K562 (cell line): ENCODE measurements at regions not wholly inside any gene's neighbourhood (a gene's known extent, or its start where the extent isn't known, plus 50 kb on each side); places are given as distances from the start of the nearest gene placed in this dataset.

Source experiments
- ATAC-seq: fragments of 200-7000 bp; cut with Tn5 transposase; 3 replicates; pipeline ENCODE4 v1.9.1; 2020; ENCODE audit warnings: moderate library complexity
- BruUV-seq: library from RNA; stranded (reverse); fragments of 400-500 nt; replicated peaks from 2 replicates; lab custom pipeline; 2021; lab: Mats Ljungman, UMichigan
- CTCF ChIA-PET: fragments of 300-600 bp; formaldehyde crosslinking; extraction: SDS; loops from one replicate; lab custom pipeline; 2021; ENCODE audit warnings: low intra/inter-chr PET ratio; lab: Yijun Ruan, JAX
- POLR2A ChIA-PET: fragments of 300-600, 350-650 bp; sonication (Branson Sonifier 250); formaldehyde crosslinking; extraction: SDS; loops from one replicate; lab custom pipeline; 2021; ENCODE audit warnings: antibody characterized with exemption, inconsistent platforms; lab: Yijun Ruan, JAX
- DNase-seq, 4 experiments: peaks; one replicate each; pipeline versions ENCODE4 v3.0.0 to v3.0.0-alpha.2; 2011 to 2018; ENCODE audit warnings: low spot score in 3 of 4, mixed read lengths in 3 of 4; ENCODE audit errors: extremely low read depth in 1 of 4
- FAIRE-seq: peaks from 2 replicates; lab custom pipeline; 2011; peaks lifted over from hg19 to GRCh38; lab: Jason Lieb, UNC
- H2AFZ ChIP-seq: 2 replicates; pipeline ENCODE4 v1.6.0; 2011; ENCODE audit warnings: low read depth, low read length, control low read depth, inconsistent platforms
- H3K27ac ChIP-seq: fragments of 200-600 bp; 3 replicates; pipeline ENCODE4 v1.8.0; 2011; ENCODE audit warnings: low read depth, mild to moderate bottlenecking, control low read depth, inconsistent platforms, low read length, moderate library complexity, mixed read lengths; ENCODE audit errors: extremely low read depth
- H3K27me3 ChIP-seq, 2 experiments: fragments of 300-600 bp in 1 of 2; 2 replicates in 1 of 2; 3 replicates in 1 of 2; pipeline versions ENCODE4 v1.6.0 to v1.8.0; 2011; ENCODE audit warnings: inconsistent platforms in 2 of 2, low read length in 2 of 2, mild to moderate bottlenecking in 1 of 2, mixed read lengths in 1 of 2, moderate library complexity in 1 of 2; ENCODE audit not compliant: control insufficient read depth in 2 of 2, insufficient read depth in 2 of 2
- H3K36me3 ChIP-seq: fragments of 300-600 bp; 3 replicates; pipeline ENCODE4 v1.8.0; 2011; ENCODE audit warnings: mild to moderate bottlenecking, low read length, inconsistent platforms; ENCODE audit not compliant: control insufficient read depth, insufficient read depth
- H3K4me1 ChIP-seq, 2 experiments: fragments of 200-600 bp in 1 of 2; replicated peaks in 1 of 2; 2 replicates in 1 of 2; 3 replicates in 1 of 2; pipeline versions ENCODE4 v1.5.1 to v1.8.0; 2011; ENCODE audit warnings: inconsistent platforms in 2 of 2, low read length in 2 of 2, mild to moderate bottlenecking in 1 of 2, mixed read lengths in 1 of 2, moderate library complexity in 1 of 2; ENCODE audit not compliant: control insufficient read depth in 2 of 2, insufficient read depth in 2 of 2
- H3K4me2 ChIP-seq: 2 replicates; pipeline ENCODE4 v1.6.1; 2011; ENCODE audit warnings: low read length, control low read depth, inconsistent platforms, mixed read lengths; ENCODE audit not compliant: insufficient read depth
- H3K4me3 ChIP-seq: fragments of 200-600 bp; sonication (generic), shearing (Covaris generic); 2 replicates; pipeline ENCODE4 v1.5.1; 2016; ENCODE audit warnings: control low read depth, inconsistent platforms
- H3K79me2 ChIP-seq: fragments of 200-600 bp; 3 replicates; pipeline ENCODE4 v1.8.0; 2011; ENCODE audit warnings: low read length, inconsistent platforms; ENCODE audit not compliant: control insufficient read depth, insufficient read depth
- H3K9ac ChIP-seq, 2 experiments: 2 replicates each; pipeline versions ENCODE4 v1.6.0 to v1.6.1; 2011; ENCODE audit warnings: low read depth in 2 of 2, low read length in 2 of 2, control low read depth in 1 of 2, inconsistent platforms in 1 of 2, mild to moderate bottlenecking in 1 of 2, mixed read lengths in 1 of 2; ENCODE audit not compliant: insufficient read depth in 1 of 2
- H3K9me1 ChIP-seq: one replicate; pipeline ENCODE4 v1.6.0; 2011; ENCODE audit warnings: inconsistent platforms, mild to moderate bottlenecking, low read length, moderate library complexity; ENCODE audit not compliant: control insufficient read depth, insufficient read depth
- H3K9me3 ChIP-seq: replicated peaks from 2 replicates; pipeline ENCODE4 v1.5.1; 2011; ENCODE audit warnings: low read depth, low read length, inconsistent platforms; ENCODE audit not compliant: control insufficient read depth, insufficient read depth
- H4K20me1 ChIP-seq: replicated peaks from 2 replicates; pipeline ENCODE4 v1.6.1; 2011; ENCODE audit warnings: low read length, inconsistent platforms, mixed read lengths; ENCODE audit not compliant: control insufficient read depth, insufficient read depth
- FOSL1 ChIP-seq: fragments of 200-800 bp; sonication (Bioruptor generic); conservative IDR thresholded peaks from 2 replicates; pipeline ENCODE4 v1.6.1; 2016; ENCODE audit warnings: missing genetic modification characterization, missing compliant biosample characterization
- HDAC6 ChIP-seq: IDR thresholded peaks from 2 replicates; pipeline ENCODE4 v1.6.1; 2012; ENCODE audit warnings: low read depth, mild to moderate bottlenecking, control low read depth, inconsistent platforms, low read length, moderate library complexity
- HNRNPH1 ChIP-seq: fragments of 200-400 bp; formaldehyde crosslinking; optimal IDR thresholded peaks from 2 replicates; pipeline ENCODE3; 2017; ENCODE audit warnings: low read depth, mild to moderate bottlenecking, low read length, moderate library complexity
- HNRNPL ChIP-seq: fragments of 200-400 bp; formaldehyde crosslinking; IDR thresholded peaks from 2 replicates; pipeline ENCODE4 v1.6.1; 2017; ENCODE audit warnings: low read depth, mild to moderate bottlenecking, low read length
- HOXB6 ChIP-seq: fragments of 250-450 bp; sonication (Bioruptor Pico); IDR thresholded peaks from 2 replicates; pipeline ENCODE4 v1.5.1; 2022; ENCODE audit warnings: mild to moderate bottlenecking, borderline replicate concordance
- POLR3G ChIP-seq: IDR thresholded peaks from 2 replicates; pipeline ENCODE4 v1.6.1; 2011; ENCODE audit not compliant: insufficient read length, insufficient replicate concordance; ENCODE audit errors: extremely low read depth
- TAF1 ChIP-seq: IDR thresholded peaks from 2 replicates; pipeline ENCODE4 v1.6.1; 2011; ENCODE audit warnings: mild to moderate bottlenecking, low read length, moderate library complexity; ENCODE audit not compliant: insufficient read depth, control insufficient read depth, severe bottlenecking; ENCODE audit errors: extremely low read depth
- TAF9B ChIP-seq: fragments of 450-650 bp; IDR thresholded peaks from 2 replicates; pipeline ENCODE4 v1.6.1; 2018; ENCODE audit warnings: mild to moderate bottlenecking; ENCODE audit not compliant: partially characterized antibody
- TARDBP ChIP-seq: fragments of 450-650 bp; IDR thresholded peaks from 2 replicates; pipeline ENCODE4 v1.6.1; 2016
- TGIF2 ChIP-seq: sonication (generic); formaldehyde crosslinking; IDR thresholded peaks from 2 replicates; pipeline ENCODE4 v1.8.1; 2022; ENCODE audit warnings: mild to moderate bottlenecking, missing genetic modification reagents, moderate library complexity
- WGBS: fragments of 100-300 bp; shearing (Covaris generic); methylation state at CpG from one replicate; pipeline ENCODE4 v1.1.6; 2016; ENCODE audit warnings: low coverage, mixed read lengths; ENCODE audit not compliant: insufficient coverage; ENCODE audit errors: missing lambda C conversion rate; 5-methylcytosine and 5-hydroxymethylcytosine counted together
- in situ Hi-C: fragments of 300-500 bp; cut with MboI; formaldehyde crosslinking; loops from 4 replicates; pipeline ENCODE4 v1.15.0; 2018; ENCODE audit warnings: inconsistent platforms, mixed read lengths
- intact Hi-C: fragments of 100-400 bp; cut with micrococcal nuclease; formaldehyde crosslinking; loops from 2 replicates; pipeline ENCODE4 v1.14.2; 2022
- TF ChIP-seq, protein P1 (sequence below): sonication (generic); formaldehyde crosslinking; IDR thresholded peaks from 2 replicates; pipeline ENCODE4 v1.8.0; 2023; ENCODE audit warnings: mild to moderate bottlenecking, missing genetic modification reagents
- TF ChIP-seq, protein P2 (sequence below): fragments of 250-450 bp; sonication (Bioruptor Pico); IDR thresholded peaks from 2 replicates; pipeline ENCODE4 v1.5.0; 2022; ENCODE audit warnings: mild to moderate bottlenecking

DNA sequence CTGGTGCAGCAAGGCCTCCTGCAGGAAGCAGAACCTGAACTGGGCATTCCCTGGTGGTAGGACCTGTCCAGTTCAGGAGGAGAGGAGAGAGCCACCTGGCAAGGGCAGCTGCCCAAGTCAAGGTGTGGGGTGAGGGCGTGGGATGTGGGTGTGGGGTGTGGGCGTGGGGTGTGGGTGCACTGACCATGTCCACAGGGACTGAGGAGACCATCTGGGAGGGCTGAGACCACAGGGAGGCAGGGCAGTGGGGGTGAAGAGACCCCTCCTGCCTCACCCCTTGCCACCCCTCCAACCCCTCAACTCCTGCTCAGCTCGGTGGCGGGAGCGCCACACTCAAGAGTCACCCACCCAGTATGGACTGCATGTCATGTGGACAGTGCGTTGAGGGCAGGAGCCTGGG lies 117.9 kb downstream of the CPZ start:
- H3K27ac ChIP-seq = no peak overlapping the region
- TF ChIP-seq TARDBP (no peak), HDAC6 (no peak), TAF9B (no peak), HNRNPL (no peak)
- 0% methylated on average over 6 of the region's 6 CpGs for WGBS

DNA sequence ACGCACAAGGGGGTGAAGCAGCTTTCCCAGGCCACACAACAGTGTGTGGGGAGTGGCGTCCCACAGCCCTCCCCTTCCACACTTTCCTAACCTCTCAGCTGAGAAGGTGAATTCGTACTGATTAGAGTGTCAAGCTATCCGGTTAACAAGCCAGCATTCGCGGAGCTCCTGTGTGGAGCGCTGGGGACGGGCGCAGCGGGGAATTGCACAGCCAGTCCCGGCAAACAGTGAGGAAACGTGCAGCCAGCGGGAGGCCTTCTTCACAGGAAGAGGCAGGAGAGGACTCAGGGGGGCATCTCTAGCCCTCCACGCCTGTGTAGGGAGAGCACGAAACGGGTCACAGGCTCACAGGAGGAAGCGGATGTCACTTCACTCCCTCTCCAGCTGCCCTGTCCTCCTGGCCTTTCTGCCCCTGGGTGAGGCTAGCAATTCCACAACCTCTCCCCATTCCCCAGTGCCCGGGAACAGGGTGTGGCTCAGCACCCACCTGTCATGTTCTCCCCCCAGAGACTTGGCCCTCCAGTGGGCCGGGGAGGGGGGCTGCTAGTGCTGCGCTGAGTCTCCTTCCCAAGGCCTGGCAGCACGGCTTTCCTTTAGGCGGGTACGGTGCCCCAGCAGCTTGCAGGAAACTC lies 117.3 kb downstream of the CPZ start:
- BruUV-seq = no TSS peak
- intact Hi-C loops = no loop called here
- Histone ChIP-seq H3K4me2 (no peak overlapping the region), H3K27ac (no peak overlapping the region), H3K36me3 (no peaks in the 10 kb centered on the region), H4K20me1 (no peaks in the 10 kb centered on the region), H3K4me1 (peaks cover 0 to 3% of the 10 kb centered on the region in 2 experiments; a peak in 1 of 5 replicates), H3K9ac (no peak overlapping the region), H2AFZ (no peak overlapping the region), H3K4me3 (no peak overlapping the region), H3K9me3 (no peaks in the 10 kb centered on the region), H3K27me3 (peaks cover 0 to 15% of the 10 kb centered on the region in 2 experiments; a peak in 3 of 5 replicates), H3K9me1 (no peaks in the 10 kb centered on the region), H3K79me2 (no peaks in the 10 kb centered on the region)
- POLR2A ChIA-PET = no interaction called here
- DNase-seq (no peak), ATAC-seq (no peak), FAIRE-seq (no peak)
- CTCF ChIA-PET = no interaction called here
- in situ Hi-C loops = no loop called here
- WGBS = under 1% methylated on average over 23 of the region's 23 CpGs
- TF ChIP-seq TAF1 (no peak), TGIF2 (CRISPR knock-in tag) (no peak), HOXB6 (CRISPR knock-in tag) (no peak), POLR3G (no peak), FOSL1 (tag) (no peak), HNRNPH1 (no peak)
- TF ChIP-seq, protein P1, sequence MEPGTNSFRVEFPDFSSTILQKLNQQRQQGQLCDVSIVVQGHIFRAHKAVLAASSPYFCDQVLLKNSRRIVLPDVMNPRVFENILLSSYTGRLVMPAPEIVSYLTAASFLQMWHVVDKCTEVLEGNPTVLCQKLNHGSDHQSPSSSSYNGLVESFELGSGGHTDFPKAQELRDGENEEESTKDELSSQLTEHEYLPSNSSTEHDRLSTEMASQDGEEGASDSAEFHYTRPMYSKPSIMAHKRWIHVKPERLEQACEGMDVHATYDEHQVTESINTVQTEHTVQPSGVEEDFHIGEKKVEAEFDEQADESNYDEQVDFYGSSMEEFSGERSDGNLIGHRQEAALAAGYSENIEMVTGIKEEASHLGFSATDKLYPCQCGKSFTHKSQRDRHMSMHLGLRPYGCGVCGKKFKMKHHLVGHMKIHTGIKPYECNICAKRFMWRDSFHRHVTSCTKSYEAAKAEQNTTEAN (CRISPR knock-in tag) = no peak
- TF ChIP-seq, protein P2, sequence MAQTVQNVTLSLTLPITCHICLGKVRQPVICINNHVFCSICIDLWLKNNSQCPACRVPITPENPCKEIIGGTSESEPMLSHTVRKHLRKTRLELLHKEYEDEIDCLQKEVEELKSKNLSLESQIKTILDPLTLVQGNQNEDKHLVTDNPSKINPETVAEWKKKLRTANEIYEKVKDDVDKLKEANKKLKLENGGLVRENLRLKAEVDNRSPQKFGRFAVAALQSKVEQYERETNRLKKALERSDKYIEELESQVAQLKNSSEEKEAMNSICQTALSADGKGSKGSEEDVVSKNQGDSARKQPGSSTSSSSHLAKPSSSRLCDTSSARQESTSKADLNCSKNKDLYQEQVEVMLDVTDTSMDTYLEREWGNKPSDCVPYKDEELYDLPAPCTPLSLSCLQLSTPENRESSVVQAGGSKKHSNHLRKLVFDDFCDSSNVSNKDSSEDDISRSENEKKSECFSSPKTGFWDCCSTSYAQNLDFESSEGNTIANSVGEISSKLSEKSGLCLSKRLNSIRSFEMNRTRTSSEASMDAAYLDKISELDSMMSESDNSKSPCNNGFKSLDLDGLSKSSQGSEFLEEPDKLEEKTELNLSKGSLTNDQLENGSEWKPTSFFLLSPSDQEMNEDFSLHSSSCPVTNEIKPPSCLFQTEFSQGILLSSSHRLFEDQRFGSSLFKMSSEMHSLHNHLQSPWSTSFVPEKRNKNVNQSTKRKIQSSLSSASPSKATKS (CRISPR knock-in tag) = no peak

More for the DNA sequence above, 117.9 kb downstream of the CPZ start:
- H3K4me2 ChIP-seq = no peak overlapping the region
- no peak overlapping the region for H2AFZ ChIP-seq
- in situ Hi-C loops (no loop called here), intact Hi-C loops (no loop called here)
- H3K4me1 ChIP-seq = no peaks in the 10 kb centered on the region
- BruUV-seq = no TSS peak
- no peak overlapping the region for H3K9ac ChIP-seq
- H3K27me3 ChIP-seq = peaks cover 0 to 15% of the 10 kb centered on the region in 2 experiments; a peak in 3 of 5 replicates
- CTCF ChIA-PET = no interaction called here
- no peaks in the 10 kb centered on the region for H3K36me3 ChIP-seq
- H3K9me3 ChIP-seq = no peaks in the 10 kb centered on the region
- DNase-seq (no peak), ATAC-seq (no peak), FAIRE-seq (no peak)
- POLR2A ChIA-PET = no interaction called here
- H3K9me1 ChIP-seq = no peaks in the 10 kb centered on the region
- H3K79me2 ChIP-seq = no peaks in the 10 kb centered on the region
- no peaks in the 10 kb centered on the region for H4K20me1 ChIP-seq
- no peak overlapping the region for H3K4me3 ChIP-seq
